ENCODE measurements at regions not wholly inside any gene's neighbourhood (a gene's known extent, or its start where the extent isn't known, plus 50 kb on each side); places are given as distances from the start of the nearest gene placed in this dataset.
"Not testable (repeated sequence)": the region's sequence is repeated elsewhere in the genome, so short reads cannot be mapped to it uniquely, and the experiment has no call there.

DNA sequence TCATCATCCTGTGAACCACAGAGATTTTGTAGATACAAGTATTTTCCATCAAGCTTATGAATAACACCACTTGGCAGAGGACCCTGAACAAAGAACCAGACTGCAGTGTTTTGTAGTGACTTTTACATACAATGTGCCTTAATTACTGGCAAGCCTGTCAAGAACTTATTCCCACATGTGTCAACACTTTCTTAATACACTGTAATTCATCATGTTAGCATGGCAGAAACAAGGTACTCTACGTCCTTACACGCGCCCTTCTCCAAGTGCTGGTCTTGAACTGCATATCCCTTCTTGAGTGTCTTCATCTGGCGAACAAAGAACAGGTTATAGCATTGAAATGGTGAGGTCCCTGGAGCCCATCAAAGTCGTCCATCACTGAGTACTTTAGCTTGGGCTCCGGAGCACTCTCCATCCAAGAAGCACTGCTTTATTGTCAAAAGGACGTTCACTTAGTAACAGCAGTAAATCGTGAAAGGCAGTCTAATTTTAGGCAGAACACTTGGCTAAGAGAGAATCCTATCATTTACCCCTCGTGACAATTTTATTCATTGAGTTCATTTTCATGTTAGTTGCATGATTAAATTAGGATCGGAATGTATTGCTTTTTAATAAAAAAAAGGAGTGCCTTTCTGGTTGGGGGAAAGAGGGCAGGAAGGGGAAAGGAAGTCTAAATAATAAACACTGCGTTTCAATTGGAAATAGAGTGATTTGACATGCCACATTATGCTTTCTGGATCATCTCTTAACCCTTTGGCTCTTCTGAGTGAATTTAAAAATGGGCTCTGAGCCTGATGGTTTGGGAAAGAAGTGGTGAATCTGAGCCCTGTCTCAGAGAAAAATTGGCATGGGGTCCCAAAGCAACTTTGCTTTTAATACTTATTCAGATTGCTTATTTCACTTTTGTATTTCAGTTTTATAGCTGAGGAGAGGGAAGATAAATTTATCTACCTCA, 376.1 kb downstream of the DLEU7 start:
- ATAC-seq = no peak
- Mint-ChIP-seq H3K27ac (no peak overlapping the region), H3K36me3 (no peaks in the 10 kb centered on the region), H3K9me3 (no peaks in the 10 kb centered on the region)
- DNase-seq (ENCODE audit: low spot score in 2 of 2) = no peak

DNA sequence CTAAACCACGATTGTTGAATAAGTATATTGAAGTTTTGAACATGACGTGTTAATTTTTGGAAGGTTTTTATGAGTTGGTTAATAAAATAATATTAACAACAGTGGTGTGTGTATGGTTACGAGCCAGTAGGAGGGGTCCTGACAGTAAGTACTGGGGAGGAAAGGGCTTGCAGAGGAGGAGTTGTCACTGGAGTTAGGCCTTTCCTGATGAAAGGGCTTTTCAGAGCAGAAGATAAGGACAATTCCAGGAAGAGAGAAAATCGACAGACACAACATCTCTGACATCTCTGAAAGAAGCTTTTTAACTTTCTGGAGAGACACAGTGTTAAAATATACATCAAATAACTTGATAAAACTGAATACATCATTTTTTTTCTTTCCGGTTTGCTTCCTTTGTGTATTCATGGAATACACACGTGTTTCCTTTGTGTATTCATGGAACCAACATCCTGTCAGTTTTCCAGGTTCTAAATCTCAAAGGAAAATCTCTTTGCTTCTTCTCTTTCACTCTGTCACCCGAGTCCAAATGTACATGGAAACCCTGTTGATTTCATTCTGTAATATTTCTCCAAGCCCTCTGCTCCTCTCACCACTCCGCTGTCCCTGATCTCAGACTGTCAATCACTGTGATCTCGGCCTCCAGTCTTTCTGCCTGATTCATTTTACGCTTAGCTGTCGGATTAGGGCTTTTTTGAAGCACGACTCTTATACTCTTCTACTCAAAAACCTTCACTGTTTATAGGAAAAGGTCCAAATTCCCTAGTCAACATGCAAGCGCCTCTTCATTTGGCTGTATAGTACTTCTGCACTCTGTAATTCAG, 374.4 kb downstream of the DLEU7 start:
- DNase-seq (ENCODE audit: low spot score in 2 of 2) = no peak
- no peaks in the 10 kb centered on the region for H3K9me3 Mint-ChIP-seq
- H3K27ac Mint-ChIP-seq = no peak overlapping the region
- no peak for ATAC-seq
- no peaks in the 10 kb centered on the region for H3K36me3 Mint-ChIP-seq

DNA sequence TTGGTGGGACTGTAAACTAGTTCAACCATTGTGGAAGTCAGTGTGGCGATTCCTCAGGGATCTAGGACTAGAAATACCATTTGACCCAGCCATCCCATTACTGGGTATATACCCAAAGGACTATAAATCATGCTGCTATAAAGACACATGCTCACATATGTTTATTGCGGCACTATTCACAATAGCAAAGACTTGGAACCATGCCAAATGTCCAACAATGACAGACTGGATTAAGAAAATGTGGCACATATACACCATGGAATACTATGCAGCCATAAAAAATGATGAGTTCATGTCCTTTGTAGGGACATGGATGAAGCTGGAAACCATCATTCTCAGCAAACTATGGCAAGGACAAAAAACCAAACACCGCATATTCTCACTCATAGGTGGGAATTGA, 370.4 kb downstream of the DLEU7 start:
- DNase-seq (ENCODE audit: low spot score in 2 of 2); H3K9me3 Mint-ChIP-seq; ATAC-seq; H3K27ac Mint-ChIP-seq; H3K36me3 Mint-ChIP-seq: not testable (repeated sequence)

DNA sequence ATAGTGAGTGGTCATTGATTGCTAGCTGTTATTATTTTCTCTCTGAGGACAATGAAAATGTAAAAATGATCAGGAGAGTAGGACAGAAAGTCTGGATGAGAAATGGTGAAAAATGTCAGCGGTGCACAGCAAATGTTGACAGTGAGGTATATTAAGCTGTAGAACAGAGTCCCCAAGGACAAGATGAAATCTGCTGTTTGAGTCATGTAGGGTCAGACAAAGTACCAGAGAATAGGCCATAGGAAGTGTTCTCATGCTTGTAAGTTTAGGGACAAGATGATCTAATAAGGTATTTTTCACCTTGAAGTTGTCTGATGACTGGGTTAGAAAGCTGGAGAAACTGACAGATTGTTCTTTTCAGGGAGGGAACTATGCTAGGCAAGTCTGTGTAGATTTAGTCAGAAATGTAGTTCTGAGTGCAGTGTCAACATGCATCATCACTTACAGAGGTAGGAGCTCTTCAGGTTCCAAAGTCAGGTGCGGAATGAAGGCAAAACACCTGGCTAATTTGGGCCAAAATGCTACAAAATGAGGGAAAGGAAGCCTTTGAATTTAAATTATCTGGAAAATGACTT, 369.3 kb downstream of the DLEU7 start:
- ATAC-seq = peak in 1 of 2 donors; percentile 22
- Mint-ChIP-seq H3K9me3 (no peaks in the 10 kb centered on the region), H3K36me3 (no peaks in the 10 kb centered on the region), H3K27ac (no peak overlapping the region)
- DNase-seq (ENCODE audit: low spot score in 2 of 2) = no peak

DNA sequence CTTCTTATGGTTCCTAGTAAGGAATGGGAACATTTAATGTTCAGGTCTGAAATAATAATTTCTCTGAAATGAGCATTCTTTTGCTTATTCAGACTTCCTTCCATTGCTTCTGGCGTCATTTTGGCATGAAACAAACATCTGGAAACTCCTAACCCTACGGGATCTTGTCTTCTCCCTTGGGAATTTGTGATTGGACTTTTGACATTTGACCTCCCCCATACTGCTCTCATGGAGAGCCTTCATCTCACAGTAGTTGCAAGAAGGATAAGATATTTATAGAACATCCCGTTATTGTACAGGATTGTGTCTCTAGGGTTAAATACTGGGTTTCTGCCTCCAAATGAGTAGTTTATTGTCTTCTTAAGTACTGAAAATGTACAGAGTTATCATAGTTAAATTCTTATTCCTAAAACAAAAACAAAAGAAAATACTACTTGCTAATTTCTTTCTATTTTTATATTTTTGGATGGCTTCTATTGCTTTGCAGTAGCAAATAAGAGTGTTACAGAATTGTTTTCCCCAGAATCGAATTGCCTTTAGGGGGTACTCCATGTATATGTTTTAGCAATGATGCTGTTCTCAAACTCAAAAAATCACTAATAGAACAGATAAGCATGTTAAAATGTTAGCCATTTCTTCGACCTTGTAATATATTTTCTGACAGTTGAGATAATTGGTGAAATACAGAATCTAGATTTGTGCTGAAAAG, 366.8 kb downstream of the DLEU7 start:
- no peak for DNase-seq (ENCODE audit: low spot score in 2 of 2)
- ATAC-seq = no peak
- no peaks in the 10 kb centered on the region for H3K36me3 Mint-ChIP-seq

DNA sequence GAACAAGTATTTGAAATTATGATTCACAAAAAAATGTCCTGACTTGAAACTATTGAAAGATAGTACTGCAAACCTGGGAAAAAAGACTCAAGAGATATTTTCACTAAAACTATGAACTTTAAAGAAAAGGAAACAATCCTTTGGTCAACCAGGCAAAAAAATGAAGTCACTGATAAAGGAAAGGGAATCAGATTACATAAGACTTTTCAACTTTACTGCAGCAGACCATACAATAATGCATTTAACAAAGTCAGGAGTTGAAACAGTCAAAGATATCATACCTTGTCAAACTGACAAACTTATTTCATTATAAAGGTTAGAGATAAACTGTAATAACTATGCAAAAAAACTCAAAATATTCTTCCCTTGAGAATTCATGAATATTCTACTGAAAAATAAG, 361.6 kb downstream of the DLEU7 start:
- DNase-seq (ENCODE audit: low spot score in 2 of 2) (no peak), ATAC-seq (no peak)
- H3K36me3 Mint-ChIP-seq = no peaks in the 10 kb centered on the region
- H3K9me3 Mint-ChIP-seq = no peaks in the 10 kb centered on the region
- H3K27ac Mint-ChIP-seq = no peak overlapping the region

More for the DNA sequence above, 366.8 kb downstream of the DLEU7 start:
- Mint-ChIP-seq H3K27ac (no peak overlapping the region), H3K9me3 (no peaks in the 10 kb centered on the region)

DNA sequence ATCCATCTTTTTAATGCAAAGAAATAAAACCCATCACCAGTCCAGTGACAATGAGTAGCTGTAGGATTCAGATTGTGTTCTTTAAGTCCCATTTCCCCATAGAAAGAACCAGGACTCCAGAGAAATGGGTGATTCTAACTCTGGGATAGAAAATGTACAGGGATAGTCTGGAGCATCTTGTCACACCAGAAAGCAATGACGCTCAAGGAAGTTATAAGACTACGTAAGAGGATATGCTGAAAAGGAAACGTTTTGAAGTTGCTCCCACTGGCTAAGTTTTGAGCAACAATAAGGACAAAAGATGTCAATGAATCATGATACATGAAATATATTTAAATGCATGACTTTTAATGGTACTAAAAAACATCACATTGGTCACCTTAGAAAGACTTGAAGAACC, 360.1 kb downstream of the DLEU7 start:
- DNase-seq (ENCODE audit: low spot score in 2 of 2) (no peak), ATAC-seq (no peak)
- Mint-ChIP-seq H3K9me3 (no peaks in the 10 kb centered on the region), H3K27ac (no peak overlapping the region), H3K36me3 (no peaks in the 10 kb centered on the region)

DNA sequence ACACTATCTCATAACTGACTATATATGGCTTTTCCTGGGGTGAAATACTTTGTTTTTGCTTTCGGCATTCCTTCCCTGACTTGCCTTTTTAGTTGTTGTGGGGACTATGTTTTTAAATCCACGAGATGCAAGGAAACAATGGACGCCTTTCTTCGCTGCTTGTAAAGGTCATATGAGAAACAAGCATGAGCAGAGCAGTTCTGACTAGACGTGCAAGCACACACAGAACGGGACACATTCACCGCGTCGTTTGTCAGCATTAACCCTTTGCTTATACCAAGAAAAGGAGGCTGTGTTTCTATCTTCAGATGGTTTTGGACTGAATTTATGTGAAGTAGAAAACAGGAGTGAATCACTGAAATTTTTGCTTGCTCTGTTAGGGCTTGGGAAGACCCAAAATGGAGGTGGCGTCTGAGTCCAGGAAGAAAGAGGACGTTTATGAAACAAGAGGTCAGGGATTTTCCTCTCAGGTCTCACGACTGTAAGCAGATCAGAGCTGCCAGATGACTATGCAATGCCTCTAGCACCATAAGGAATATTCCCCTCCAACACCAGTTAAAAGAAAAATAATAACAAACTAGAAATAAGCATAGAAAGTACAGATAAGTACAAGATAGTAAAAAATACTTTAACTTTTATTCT, 358.9 kb downstream of the DLEU7 start:
- Mint-ChIP-seq H3K27ac (no peak overlapping the region), H3K36me3 (no peaks in the 10 kb centered on the region), H3K9me3 (no peaks in the 10 kb centered on the region)
- DNase-seq (ENCODE audit: low spot score in 2 of 2) = no peak
- ATAC-seq = no peak

DNA sequence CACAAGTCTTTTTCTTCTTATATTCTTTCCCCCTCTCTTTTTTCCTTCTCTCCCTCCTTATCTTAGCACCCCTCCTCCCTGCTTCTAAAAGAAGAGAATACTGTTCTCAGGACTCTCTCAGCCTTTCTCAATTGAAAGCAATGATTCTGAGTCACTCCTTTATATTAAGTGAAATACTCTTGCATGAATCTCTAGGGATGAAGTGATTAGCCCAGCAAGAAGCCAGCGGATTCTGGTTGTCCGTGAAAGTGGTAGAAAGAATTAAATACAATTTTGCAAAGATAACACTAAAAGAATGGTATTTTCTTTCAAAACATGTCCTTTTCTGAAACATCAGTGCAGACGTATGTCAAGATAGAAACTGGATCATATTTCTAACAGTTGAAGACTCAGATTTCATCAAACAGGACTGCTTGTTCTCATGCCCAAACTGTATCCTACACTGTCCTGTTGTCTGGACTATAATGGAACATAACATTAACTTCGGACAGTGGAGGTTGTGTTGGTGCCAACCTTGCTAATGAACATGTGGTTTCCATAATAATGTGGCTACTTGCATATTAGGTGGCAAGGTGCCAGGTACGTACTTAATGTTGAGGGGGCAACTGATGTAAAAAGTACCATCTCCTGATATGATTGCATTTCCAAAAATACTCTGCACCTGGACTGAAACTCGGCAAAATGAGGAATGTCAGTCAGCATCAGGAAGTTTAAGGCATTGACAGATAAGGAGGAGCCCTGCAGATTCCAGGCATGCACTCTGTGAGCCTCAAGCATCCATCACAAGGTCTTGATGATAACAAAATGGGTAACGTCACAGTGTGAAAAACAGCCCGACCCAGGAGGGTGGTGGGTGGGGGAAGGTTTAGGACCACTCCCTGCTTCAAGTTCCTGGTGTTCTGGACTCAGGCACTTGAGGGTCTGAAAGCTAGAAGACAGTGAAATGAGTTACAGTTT, 357.2 kb downstream of the DLEU7 start:
- no peak for ATAC-seq
- Mint-ChIP-seq H3K27ac (no peak overlapping the region), H3K36me3 (no peaks in the 10 kb centered on the region), H3K9me3 (no peaks in the 10 kb centered on the region)
- no peak for DNase-seq (ENCODE audit: low spot score in 2 of 2)

DNA sequence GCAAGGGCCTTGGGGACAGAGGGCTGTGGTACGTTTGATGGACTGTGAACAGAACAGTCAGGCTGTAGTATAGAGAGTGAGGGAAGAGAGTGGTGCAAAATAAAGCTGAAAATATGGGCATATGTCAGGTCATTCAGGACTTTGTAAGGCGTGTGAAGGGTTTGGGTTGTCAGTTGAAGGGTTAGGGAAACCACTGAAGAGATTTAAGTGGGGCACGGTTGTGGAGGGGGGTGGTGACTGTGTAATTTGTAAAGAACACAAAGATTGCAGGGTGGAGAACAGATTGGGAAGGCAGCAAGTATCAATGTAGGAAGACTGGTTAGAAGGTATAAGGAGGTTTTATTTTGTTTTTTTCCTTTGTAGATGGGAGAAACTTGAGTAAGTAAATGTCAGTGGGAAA, 349.8 kb downstream of the DLEU7 start:
- Mint-ChIP-seq H3K27ac (no peak overlapping the region), H3K36me3 (no peaks in the 10 kb centered on the region), H3K9me3 (no peaks in the 10 kb centered on the region)
- DNase-seq (ENCODE audit: low spot score in 2 of 2) (no peak), ATAC-seq (no peak)

DNA sequence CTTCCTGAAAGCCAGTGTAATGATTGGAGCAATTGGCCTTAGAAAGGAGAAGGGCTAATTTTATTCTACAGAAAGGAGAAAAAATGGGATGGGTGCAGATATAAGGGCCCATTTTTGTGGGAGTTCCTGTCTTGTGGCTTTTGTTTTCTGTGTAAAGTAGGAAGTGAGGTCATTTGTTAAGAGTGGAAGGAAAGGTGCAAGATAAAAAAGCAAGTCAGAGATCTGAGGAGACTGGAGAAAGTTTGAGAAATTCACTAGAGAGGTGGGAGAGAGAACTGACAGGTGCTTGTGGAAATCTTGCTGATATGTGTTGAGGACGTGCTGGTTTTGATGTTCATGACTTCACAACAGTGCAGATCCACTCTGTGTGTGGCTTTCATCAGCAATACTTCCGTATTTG, 349.4 kb downstream of the DLEU7 start:
- no peaks in the 10 kb centered on the region for H3K36me3 Mint-ChIP-seq
- no peak for ATAC-seq
- DNase-seq (ENCODE audit: low spot score in 2 of 2) = no peak
- no peak overlapping the region for H3K27ac Mint-ChIP-seq
- no peaks in the 10 kb centered on the region for H3K9me3 Mint-ChIP-seq

DNA sequence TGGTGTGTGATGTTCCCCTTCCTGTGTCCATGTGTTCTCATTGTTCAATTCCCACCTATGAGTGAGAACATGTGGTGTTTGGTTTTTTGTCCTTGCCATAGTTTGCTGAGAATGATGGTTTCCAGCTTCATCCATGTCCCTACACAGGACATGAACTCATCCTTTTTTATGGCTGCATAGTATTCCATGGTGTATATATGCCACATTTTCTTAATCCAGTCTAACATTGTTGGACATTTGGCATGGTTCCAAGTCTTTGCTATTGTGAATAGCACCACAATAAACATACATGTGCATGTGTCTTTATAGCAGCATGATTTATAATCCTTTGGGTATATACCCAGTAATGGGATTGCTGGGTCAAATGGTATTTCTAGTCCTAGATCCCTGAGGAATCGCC, 340.3 kb downstream of the DLEU7 start:
- H3K36me3 Mint-ChIP-seq; H3K9me3 Mint-ChIP-seq; H3K27ac Mint-ChIP-seq; ATAC-seq; DNase-seq (ENCODE audit: low spot score in 2 of 2): not testable (repeated sequence)

DNA sequence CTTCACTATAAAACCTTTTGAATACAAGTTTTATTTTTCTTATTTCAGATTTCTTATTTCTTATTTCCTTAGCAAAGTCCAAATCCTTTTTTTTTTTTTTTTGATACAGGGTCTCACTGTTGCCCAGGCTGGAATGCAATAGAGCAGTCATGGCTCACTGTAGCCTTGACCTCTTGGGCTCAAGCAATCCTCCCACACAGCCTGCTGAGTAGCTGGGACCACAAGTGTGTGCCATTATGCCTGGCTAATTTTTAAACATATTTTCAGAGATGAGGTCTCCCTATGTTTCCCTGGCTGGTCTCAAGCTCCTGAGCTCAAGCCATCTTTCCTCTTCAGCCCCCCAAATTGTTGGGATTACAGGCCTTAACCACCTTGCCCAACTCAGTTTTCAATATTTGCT, 334.3 kb downstream of the DLEU7 start:
- Mint-ChIP-seq H3K27ac (no peak overlapping the region), H3K36me3 (peaks cover 5% of the 10 kb centered on the region in 2 donors), H3K9me3 (peaks cover 0 to 3% of the 10 kb centered on the region in 2 donors)
- DNase-seq (ENCODE audit: low spot score in 2 of 2) (no peak), ATAC-seq (no peak)

DNA sequence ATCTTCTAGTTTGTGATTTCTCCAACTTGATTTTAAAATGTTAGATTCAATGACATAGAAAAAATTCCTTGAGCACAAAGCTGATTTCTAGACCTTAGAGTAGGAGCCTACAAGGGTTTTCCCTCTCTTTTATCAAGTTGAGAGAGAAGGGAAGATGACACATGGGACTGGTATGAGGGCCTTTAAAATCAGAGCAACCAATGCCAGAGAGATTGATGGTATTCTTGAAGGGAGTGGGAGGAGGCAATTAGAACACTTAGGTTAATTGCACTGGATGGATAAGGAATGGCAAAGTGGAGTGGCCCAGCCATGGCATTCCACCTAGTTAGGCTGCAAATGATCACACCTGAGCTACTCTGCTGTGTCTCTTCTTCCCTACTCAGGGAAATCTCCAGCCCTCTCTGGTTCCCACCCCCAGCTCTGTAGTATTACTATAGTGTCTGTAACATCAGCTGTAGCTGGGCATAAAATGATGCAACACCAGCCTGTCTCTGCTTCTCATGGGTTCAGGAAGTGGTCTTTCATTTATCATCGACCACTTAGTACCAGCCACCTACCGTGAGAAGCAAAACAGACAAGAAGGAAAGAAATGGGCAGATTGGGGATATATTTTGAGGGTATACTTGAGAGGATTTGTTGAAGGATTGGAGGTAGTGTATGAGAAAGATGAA, 333.6 kb downstream of the DLEU7 start:
- no peak for ATAC-seq
- Mint-ChIP-seq H3K9me3 (peaks cover 0 to 3% of the 10 kb centered on the region in 2 donors), H3K27ac (no peak overlapping the region), H3K36me3 (peaks cover 5% of the 10 kb centered on the region in 2 donors)
- DNase-seq (ENCODE audit: low spot score in 2 of 2) = no peak
